Keratinocyte (primary cell): ENCODE measurements at regions not wholly inside any gene's neighbourhood (a gene's known extent, or its start where the extent isn't known, plus 50 kb on each side); places are given as distances from the start of the nearest gene placed in this dataset.

ENCODE experiments used
- DNase-seq: peaks from one replicate; pipeline ENCODE4 v3.0.0-alpha.2; 2011; ENCODE audit warnings: low read depth, missing footprints, low spot score
- FAIRE-seq: peaks from 2 replicates; lab custom pipeline; 2011; peaks lifted over from hg19 to GRCh38; lab: Jason Lieb, UNC
- H2AFZ ChIP-seq: 2 replicates; pipeline ENCODE4 v1.6.0; 2012; ENCODE audit warnings: low read length, control low read depth, inconsistent platforms; ENCODE audit not compliant: control insufficient read depth
- H3K27ac ChIP-seq: 2 replicates; pipeline ENCODE4 v1.5.1; 2011; ENCODE audit warnings: low read length; ENCODE audit not compliant: control insufficient read depth, insufficient read depth
- H3K27me3 ChIP-seq: 3 replicates; pipeline ENCODE4 v1.6.0; 2011; ENCODE audit warnings: low read length; ENCODE audit not compliant: control insufficient read depth, insufficient read depth; ENCODE audit errors: extremely low read depth
- H3K36me3 ChIP-seq, 2 experiments: 2 replicates in 1 of 2; 3 replicates in 1 of 2; pipeline ENCODE4 v1.5.1; 2011; ENCODE audit warnings: low read length in 2 of 2, mild to moderate bottlenecking in 1 of 2; ENCODE audit not compliant: control insufficient read depth in 2 of 2, insufficient read depth in 2 of 2; ENCODE audit errors: extremely low read depth in 1 of 2
- H3K4me1 ChIP-seq: 3 replicates; pipeline ENCODE4 v1.5.1; 2011; ENCODE audit warnings: low read length; ENCODE audit not compliant: control insufficient read depth, insufficient read depth; ENCODE audit errors: extremely low read depth
- H3K4me2 ChIP-seq: 3 replicates; pipeline ENCODE4 v1.6.0; 2011; ENCODE audit warnings: low read depth, low read length; ENCODE audit not compliant: control insufficient read depth, insufficient read depth; ENCODE audit errors: extremely low read depth
- H3K4me3 ChIP-seq, 3 experiments: fragments of 200-600 bp in 1 of 3; sonication (generic) in 1 of 3; 2 replicates in 2 of 3; 3 replicates in 1 of 3; pipeline ENCODE4 v1.5.1; 2011 to 2016; ENCODE audit warnings: low read length in 3 of 3, mild to moderate bottlenecking in 3 of 3, control low read depth in 2 of 3, inconsistent platforms in 1 of 3, low read depth in 1 of 3, mixed read lengths in 1 of 3, mixed run types in 1 of 3, moderate library complexity in 1 of 3; ENCODE audit not compliant: control insufficient read depth in 2 of 3, insufficient read depth in 2 of 3; ENCODE audit errors: extremely low read depth in 1 of 3
- H3K79me2 ChIP-seq: 2 replicates; pipeline ENCODE4 v1.6.0; 2012; ENCODE audit warnings: low read length; ENCODE audit not compliant: control insufficient read depth, insufficient read depth
- H3K9ac ChIP-seq: 3 replicates; pipeline ENCODE4 v1.6.0; 2011; ENCODE audit warnings: low read length; ENCODE audit not compliant: control insufficient read depth, insufficient read depth; ENCODE audit errors: extremely low read depth
- H3K9me1 ChIP-seq: 3 replicates; pipeline ENCODE4 v1.6.0; 2011; ENCODE audit warnings: low read length; ENCODE audit not compliant: control insufficient read depth, insufficient read depth; ENCODE audit errors: extremely low read depth
- H3K9me3 ChIP-seq: 2 replicates; pipeline ENCODE4 v1.5.1; 2012; ENCODE audit warnings: low read depth, low read length; ENCODE audit not compliant: control insufficient read depth
- H4K20me1 ChIP-seq: 3 replicates; pipeline ENCODE4 v1.6.0; 2011; ENCODE audit warnings: low read length; ENCODE audit not compliant: control insufficient read depth, insufficient read depth; ENCODE audit errors: extremely low read depth
- EZH2 ChIP-seq: IDR thresholded peaks from one replicate; pipeline ENCODE4 v1.6.1; 2012; ENCODE audit warnings: inconsistent platforms, mild to moderate bottlenecking, low read length, moderate library complexity
- dilution Hi-C: fragments of 300-500 bp; cut with MboI; formaldehyde crosslinking; loops from one replicate; pipeline ENCODE4 v1.7.0; 2020; ENCODE audit warnings: low sequenced_read_pairs; ENCODE audit not compliant: extremely low pct_ligation_motif_present
- TF ChIP-seq, protein P1 (sequence below), 3 experiments: IDR thresholded peaks in 1 of 3; conservative IDR thresholded peaks in 1 of 3; optimal IDR thresholded peaks in 1 of 3; 2 replicates in 2 of 3; 3 replicates in 1 of 3; pipeline versions ENCODE3 to v1.5.1; 2011; ENCODE audit warnings: low read length in 3 of 3, mild to moderate bottlenecking in 3 of 3, moderate library complexity in 2 of 3, control low read depth in 1 of 3, inconsistent platforms in 1 of 3; ENCODE audit not compliant: insufficient read depth in 2 of 3; ENCODE audit errors: extremely low read depth in 1 of 3

DNA sequence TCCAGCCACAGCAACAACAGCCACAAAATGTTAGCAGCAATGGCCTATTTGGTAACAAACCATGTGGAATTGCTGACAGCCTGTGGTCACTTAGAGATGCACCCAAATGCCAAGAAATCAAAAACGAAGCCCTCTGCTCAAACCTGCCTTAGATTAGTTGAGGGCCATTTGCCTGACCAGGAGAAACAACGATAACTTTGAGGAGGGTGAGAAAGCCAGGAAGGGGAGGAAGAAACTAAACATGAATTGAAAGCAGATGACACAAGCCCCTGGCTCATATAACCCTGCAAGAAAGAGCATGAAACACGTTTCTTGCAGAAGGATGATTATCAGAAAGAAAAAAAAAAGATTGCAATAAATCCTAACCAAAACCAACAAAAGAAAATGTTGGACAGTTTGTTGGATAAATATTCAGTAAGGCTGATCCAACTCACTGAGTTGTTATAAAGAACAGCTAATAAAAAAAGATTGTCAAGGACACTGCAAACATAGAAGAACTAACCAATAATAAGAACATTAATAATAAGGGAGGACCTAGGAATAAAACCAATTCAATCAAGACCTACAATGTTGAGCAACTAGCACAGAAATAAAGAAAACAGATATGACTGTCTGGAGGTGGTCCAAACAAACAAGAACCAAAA is 140.5 kb upstream of the SLC30A5 start:
- Histone ChIP-seq H3K4me3 (no peak overlapping the region), H4K20me1 (no peaks in the 10 kb centered on the region), H3K27me3 (no peaks in the 10 kb centered on the region), H3K4me1 (peaks cover 15% of the 10 kb centered on the region), H3K9ac (no peak overlapping the region), H3K79me2 (no peaks in the 10 kb centered on the region), H3K36me3 (no peaks in the 10 kb centered on the region), H3K27ac (no peak overlapping the region), H3K9me1 (no peaks in the 10 kb centered on the region), H3K9me3 (no peaks in the 10 kb centered on the region), H3K4me2 (no peak overlapping the region), H2AFZ (no peak overlapping the region)
- no peak for FAIRE-seq
- DNase-seq = no peak
- dilution Hi-C loops = no loop called here
- no peak for TF ChIP-seq EZH2
- TF ChIP-seq, protein P1, sequence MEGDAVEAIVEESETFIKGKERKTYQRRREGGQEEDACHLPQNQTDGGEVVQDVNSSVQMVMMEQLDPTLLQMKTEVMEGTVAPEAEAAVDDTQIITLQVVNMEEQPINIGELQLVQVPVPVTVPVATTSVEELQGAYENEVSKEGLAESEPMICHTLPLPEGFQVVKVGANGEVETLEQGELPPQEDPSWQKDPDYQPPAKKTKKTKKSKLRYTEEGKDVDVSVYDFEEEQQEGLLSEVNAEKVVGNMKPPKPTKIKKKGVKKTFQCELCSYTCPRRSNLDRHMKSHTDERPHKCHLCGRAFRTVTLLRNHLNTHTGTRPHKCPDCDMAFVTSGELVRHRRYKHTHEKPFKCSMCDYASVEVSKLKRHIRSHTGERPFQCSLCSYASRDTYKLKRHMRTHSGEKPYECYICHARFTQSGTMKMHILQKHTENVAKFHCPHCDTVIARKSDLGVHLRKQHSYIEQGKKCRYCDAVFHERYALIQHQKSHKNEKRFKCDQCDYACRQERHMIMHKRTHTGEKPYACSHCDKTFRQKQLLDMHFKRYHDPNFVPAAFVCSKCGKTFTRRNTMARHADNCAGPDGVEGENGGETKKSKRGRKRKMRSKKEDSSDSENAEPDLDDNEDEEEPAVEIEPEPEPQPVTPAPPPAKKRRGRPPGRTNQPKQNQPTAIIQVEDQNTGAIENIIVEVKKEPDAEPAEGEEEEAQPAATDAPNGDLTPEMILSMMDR (optimal IDR thresholded peaks at IDR 0.05 in 1 of 3, IDR thresholded peaks at IDR 0.05 in 1 of 3, conservative IDR thresholded peaks at IDR 0.05 in 1 of 3; ENCODE audit: extremely low read depth in 1 of 3, insufficient read depth in 2 of 3, low read length in 3 of 3) = no peak

DNA sequence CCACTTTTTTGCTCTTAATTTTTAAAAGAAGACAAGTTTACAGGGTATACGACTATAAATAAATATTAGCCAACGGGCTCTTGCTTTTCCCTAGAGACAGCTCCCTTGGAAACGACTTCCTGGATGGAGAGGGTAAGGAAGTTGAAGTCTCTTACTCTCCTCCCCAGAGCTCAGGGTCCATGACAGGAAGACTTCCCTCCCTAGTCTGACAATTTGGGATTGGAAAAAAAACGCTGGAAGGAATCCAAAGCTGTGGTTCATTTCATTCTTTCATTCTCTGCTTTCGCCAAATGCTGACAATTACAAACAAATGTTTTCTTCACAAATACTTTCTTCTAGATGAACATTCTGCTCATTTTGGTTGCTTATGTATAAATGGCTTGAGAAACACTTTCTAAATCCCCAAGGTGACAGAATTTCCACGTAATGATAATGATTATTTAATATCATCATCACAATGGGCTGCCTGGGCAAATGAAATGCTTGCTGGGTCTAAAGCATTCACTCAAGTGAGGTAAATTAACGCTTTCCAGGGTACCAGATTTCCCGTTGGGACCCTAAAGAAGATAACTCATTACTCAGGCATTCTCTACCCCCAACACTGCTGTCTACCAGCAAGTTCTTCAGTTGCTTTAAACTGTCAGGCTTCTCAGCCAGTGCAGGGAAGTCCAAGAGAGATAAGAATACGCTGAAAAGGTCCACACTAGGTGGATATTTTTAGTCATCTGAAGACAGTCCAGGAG is 139.8 kb upstream of the SLC30A5 start:
- no peak overlapping the region for H3K9ac ChIP-seq
- no peaks in the 10 kb centered on the region for H3K9me3 ChIP-seq
- H3K4me3 ChIP-seq = no peak overlapping the region
- no peak overlapping the region for H2AFZ ChIP-seq
- H4K20me1 ChIP-seq = no peaks in the 10 kb centered on the region
- H3K9me1 ChIP-seq = no peaks in the 10 kb centered on the region
- no peaks in the 10 kb centered on the region for H3K79me2 ChIP-seq
- FAIRE-seq (no peak), DNase-seq (no peak)
- dilution Hi-C loops = no loop called here
- no peaks in the 10 kb centered on the region for H3K27me3 ChIP-seq
- peaks cover 15% of the 10 kb centered on the region for H3K4me1 ChIP-seq
- no peak for TF ChIP-seq EZH2
- TF ChIP-seq, protein P1 (optimal IDR thresholded peaks at IDR 0.05 in 1 of 3, IDR thresholded peaks at IDR 0.05 in 1 of 3, conservative IDR thresholded peaks at IDR 0.05 in 1 of 3; ENCODE audit: extremely low read depth in 1 of 3, insufficient read depth in 2 of 3, low read length in 3 of 3) = no peak
- no peaks in the 10 kb centered on the region for H3K36me3 ChIP-seq
- H3K27ac ChIP-seq = no peak overlapping the region
- H3K4me2 ChIP-seq = no peak overlapping the region
